ENCODE measurements at regions not wholly inside any gene's neighbourhood (a gene's known extent, or its start where the extent isn't known, plus 50 kb on each side); places are given as distances from the start of the nearest gene placed in this dataset.

GRCh38 chr2:145157036-145157675, 637.2 kb upstream of the ZEB2 start:
- intact Hi-C loops (cut with DNase I; ENCODE audit: low total_unique reads): no loop called here
- H3K27me3 ChIP-seq: no peaks in the 10 kb centered on the region
- H3K4me3 ChIP-seq: no peak overlapping the region
- peak overlapping the region in 1 of 2 donors; percentile 25 for H3K27ac ChIP-seq
- H3K9me3 ChIP-seq: no peaks in the 10 kb centered on the region
- no peak for TF ChIP-seq POLR2A (IDR thresholded peaks at IDR 0.05)
- TF ChIP-seq POLR2AphosphoS5 (IDR thresholded peaks at IDR 0.05): no peak
- TF ChIP-seq CTCF (IDR thresholded peaks at IDR 0.05): no peak
- no peak for DNase-seq (ENCODE audit: low spot score in 2 of 2)
- peaks cover 0 to 8% of the 10 kb centered on the region in 2 donors for H3K4me1 ChIP-seq
- no peaks in the 10 kb centered on the region for H3K36me3 ChIP-seq

DNA sequence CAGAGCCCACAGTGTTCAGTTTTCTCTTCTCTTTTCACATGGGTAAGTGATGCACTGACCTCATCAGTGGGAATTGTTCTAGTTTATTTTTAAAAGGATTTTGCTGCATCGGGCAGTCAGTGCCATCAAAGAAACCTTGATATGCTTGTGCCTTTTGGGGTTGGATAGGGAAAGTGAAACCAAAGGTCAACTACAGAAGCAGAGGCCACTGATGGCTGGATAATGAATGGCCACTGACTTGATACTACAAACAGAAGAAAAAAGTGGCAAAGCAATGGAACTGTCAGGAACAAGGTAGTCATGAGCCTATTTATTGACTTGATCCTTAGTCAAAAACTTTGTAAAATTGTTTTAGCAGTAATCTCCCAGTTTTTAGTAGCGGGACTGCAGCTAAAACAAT, 636.3 kb upstream of the ZEB2 start:
- Histone ChIP-seq H3K27me3 (no peaks in the 10 kb centered on the region), H3K27ac (no peak overlapping the region), H3K36me3 (no peaks in the 10 kb centered on the region), H3K4me3 (no peak overlapping the region), H3K9me3 (no peaks in the 10 kb centered on the region), H3K4me1 (peaks cover 0 to 8% of the 10 kb centered on the region in 2 donors)
- intact Hi-C loops (cut with DNase I; ENCODE audit: low total_unique reads): no loop called here
- TF ChIP-seq POLR2AphosphoS5 (IDR thresholded peaks at IDR 0.05) (no peak), CTCF (IDR thresholded peaks at IDR 0.05) (no peak), POLR2A (IDR thresholded peaks at IDR 0.05) (no peak)
- DNase-seq (ENCODE audit: low spot score in 2 of 2): no peak

- Histone ChIP-seq H3K9me3 (no peaks in the 10 kb centered on the region), H3K27ac (no peak overlapping the region), H3K4me3 (no peak overlapping the region), H3K36me3 (no peaks in the 10 kb centered on the region), H3K27me3 (no peaks in the 10 kb centered on the region), H3K4me1 (peaks cover 0 to 8% of the 10 kb centered on the region in 2 donors)
- DNase-seq (ENCODE audit: low spot score in 2 of 2): no peak
- no peak for TF ChIP-seq CTCF (IDR thresholded peaks at IDR 0.05)
- no peak for TF ChIP-seq POLR2AphosphoS5 (IDR thresholded peaks at IDR 0.05)
- TF ChIP-seq POLR2A (IDR thresholded peaks at IDR 0.05): no peak
- intact Hi-C loops (cut with DNase I; ENCODE audit: low total_unique reads): no loop called here
Measured at GRCh38 chr2:145155196-145155595, 635.3 kb upstream of the ZEB2 start.

GRCh38 chr2:145154731-145155130, 634.8 kb upstream of the ZEB2 start:
- Histone ChIP-seq H3K36me3 (no peaks in the 10 kb centered on the region), H3K9me3 (no peaks in the 10 kb centered on the region), H3K4me1 (peaks cover 0 to 8% of the 10 kb centered on the region in 2 donors), H3K27ac (no peak overlapping the region), H3K4me3 (no peak overlapping the region), H3K27me3 (no peaks in the 10 kb centered on the region)
- DNase-seq (ENCODE audit: low spot score in 2 of 2): no peak
- TF ChIP-seq POLR2A (IDR thresholded peaks at IDR 0.05) (no peak), CTCF (IDR thresholded peaks at IDR 0.05) (no peak), POLR2AphosphoS5 (IDR thresholded peaks at IDR 0.05) (no peak)
- intact Hi-C loops (cut with DNase I; ENCODE audit: low total_unique reads): no loop called here

- no peak overlapping the region for H3K27ac ChIP-seq
- TF ChIP-seq POLR2AphosphoS5 (IDR thresholded peaks at IDR 0.05) (no peak), POLR2A (IDR thresholded peaks at IDR 0.05) (no peak), CTCF (IDR thresholded peaks at IDR 0.05) (no peak)
- no peaks in the 10 kb centered on the region for H3K9me3 ChIP-seq
- no peaks in the 10 kb centered on the region for H3K4me1 ChIP-seq
- no peaks in the 10 kb centered on the region for H3K27me3 ChIP-seq
- no peak for DNase-seq (ENCODE audit: low spot score in 2 of 2)
- H3K36me3 ChIP-seq: no peaks in the 10 kb centered on the region
- intact Hi-C loops (cut with DNase I; ENCODE audit: low total_unique reads): loop anchor here (2.0 kb wide), 1 partner anchor 44 kb away; no protein-coding TSS in a partner anchor
- no peak overlapping the region for H3K4me3 ChIP-seq
Measured at GRCh38 chr2:145146691-145147090, 626.8 kb upstream of the ZEB2 start.
